ENCODE measurements at regions not wholly inside any gene's neighbourhood (a gene's known extent, or its start where the extent isn't known, plus 50 kb on each side); places are given as distances from the start of the nearest gene placed in this dataset.

- intact Hi-C loops (cut with micrococcal nuclease; ENCODE audit: unreplicated experiment), result no loop called here
- no peaks in the 10 kb centered on the region for H3K9me2 ChIP-seq (ENCODE audit: insufficient read depth, low read length)
- no peak overlapping the region for H3K27ac ChIP-seq (ENCODE audit: low read depth, low read length, poor library complexity, severe bottlenecking)
- H3K4me3 ChIP-seq (ENCODE audit: low read depth, low read length, poor library complexity, severe bottlenecking), result no peak overlapping the region
- no peak overlapping the region for H3K4me2 ChIP-seq (ENCODE audit: low read length)
- CTCF ChIA-PET (ENCODE audit: unreplicated experiment), result no interaction called here
- TF ChIP-seq CTCF (conservative IDR thresholded peaks at IDR 0.05; ENCODE audit: low read length), result no peak
- no peak for TF ChIP-seq EZH2phosphoT487 (IDR thresholded peaks at IDR 0.05; ENCODE audit: borderline replicate concordance, low read depth, low read length)
- no peak overlapping the region for H2AFZ ChIP-seq (ENCODE audit: low read length)
- H3K79me2 ChIP-seq (ENCODE audit: insufficient read depth, low read depth, low read length), result no peaks in the 10 kb centered on the region
- no TSS peak for BruUV-seq (replicated peaks)
- POLR2A ChIA-PET, result no interaction called here
- DNase-seq (ENCODE audit: low spot score), result no peak
- H4K20me1 ChIP-seq (ENCODE audit: insufficient read depth, low read length), result no peaks in the 10 kb centered on the region
- no peaks in the 10 kb centered on the region for H3K4me1 ChIP-seq (ENCODE audit: insufficient read depth, low read length, poor library complexity, severe bottlenecking)
- H3K36me3 ChIP-seq (ENCODE audit: insufficient read depth, low read length), result no peaks in the 10 kb centered on the region
- no peaks in the 10 kb centered on the region for H3K9me3 ChIP-seq (ENCODE audit: low read length)
These were observed 1427.7 kb downstream of the EFNB2 start for GRCh38 chr13:105107781-105108180.

GRCh38 chr13:105105471-105105870 lies 1430.0 kb downstream of the EFNB2 start:
- intact Hi-C loops (cut with micrococcal nuclease; ENCODE audit: unreplicated experiment), result no loop called here
- Histone ChIP-seq H3K9me2 (ENCODE audit: insufficient read depth, low read length) (no peaks in the 10 kb centered on the region), H3K4me1 (ENCODE audit: insufficient read depth, low read length, poor library complexity, severe bottlenecking) (no peaks in the 10 kb centered on the region), H2AFZ (ENCODE audit: low read length) (no peak overlapping the region), H3K4me2 (ENCODE audit: low read length) (no peak overlapping the region), H3K4me3 (ENCODE audit: low read depth, low read length, poor library complexity, severe bottlenecking) (no peak overlapping the region), H3K79me2 (ENCODE audit: insufficient read depth, low read depth, low read length) (no peaks in the 10 kb centered on the region), H4K20me1 (ENCODE audit: insufficient read depth, low read length) (no peaks in the 10 kb centered on the region), H3K9me3 (ENCODE audit: low read length) (no peaks in the 10 kb centered on the region), H3K27ac (ENCODE audit: low read depth, low read length, poor library complexity, severe bottlenecking) (no peak overlapping the region), H3K36me3 (ENCODE audit: insufficient read depth, low read length) (no peaks in the 10 kb centered on the region)
- BruUV-seq (replicated peaks), result no TSS peak
- ChIA-PET POLR2A (interaction anchor here (0.9 kb wide), 1 partner anchor 14 kb away, joined by 4 read pairs; no protein-coding TSS in a partner anchor), CTCF (ENCODE audit: unreplicated experiment) (no interaction called here)
- DNase-seq (ENCODE audit: low spot score), result no peak
- TF ChIP-seq CTCF (conservative IDR thresholded peaks at IDR 0.05; ENCODE audit: low read length) (no peak), EZH2phosphoT487 (IDR thresholded peaks at IDR 0.05; ENCODE audit: borderline replicate concordance, low read depth, low read length) (no peak)

- Histone ChIP-seq H2AFZ (ENCODE audit: low read length) (no peak overlapping the region), H3K36me3 (ENCODE audit: insufficient read depth, low read length) (no peaks in the 10 kb centered on the region), H3K79me2 (ENCODE audit: insufficient read depth, low read depth, low read length) (no peaks in the 10 kb centered on the region), H3K4me3 (ENCODE audit: low read depth, low read length, poor library complexity, severe bottlenecking) (no peak overlapping the region), H3K9me3 (ENCODE audit: low read length) (no peaks in the 10 kb centered on the region), H4K20me1 (ENCODE audit: insufficient read depth, low read length) (no peaks in the 10 kb centered on the region), H3K4me2 (ENCODE audit: low read length) (no peak overlapping the region), H3K27ac (ENCODE audit: low read depth, low read length, poor library complexity, severe bottlenecking) (no peak overlapping the region), H3K9me2 (ENCODE audit: insufficient read depth, low read length) (no peaks in the 10 kb centered on the region), H3K4me1 (ENCODE audit: insufficient read depth, low read length, poor library complexity, severe bottlenecking) (no peaks in the 10 kb centered on the region)
- intact Hi-C loops (cut with micrococcal nuclease; ENCODE audit: unreplicated experiment), result no loop called here
- ChIA-PET CTCF (ENCODE audit: unreplicated experiment) (no interaction called here), POLR2A (no interaction called here)
- BruUV-seq (replicated peaks), result no TSS peak
- no peak for TF ChIP-seq CTCF (conservative IDR thresholded peaks at IDR 0.05; ENCODE audit: low read length)
- no peak for TF ChIP-seq EZH2phosphoT487 (IDR thresholded peaks at IDR 0.05; ENCODE audit: borderline replicate concordance, low read depth, low read length)
- DNase-seq (ENCODE audit: low spot score), result no peak
These were observed 1437.9 kb downstream of the EFNB2 start for GRCh38 chr13:105097521-105097920.

All from OCI-LY7 (cell line).